ENCODE measurements at regions not wholly inside any gene's neighbourhood (a gene's known extent, or its start where the extent isn't known, plus 50 kb on each side); places are given as distances from the start of the nearest gene placed in this dataset.

- Histone ChIP-seq H3K9me2 (no peaks in the 10 kb centered on the region), H3K27ac (ENCODE audit: low read depth in 2 of 2, low read length in 1 of 2) (no peak overlapping the region), H3K4me2 (no peak overlapping the region), H3K4me3 (ENCODE audit: low read depth in 2 of 2, low read length in 1 of 2) (no peak overlapping the region), H3K36me3 (replicated peaks in 1 of 2; ENCODE audit: control insufficient read depth in 1 of 2, insufficient read depth in 2 of 2, low read length in 1 of 2) (no peaks in the 10 kb centered on the region), H2AFZ (ENCODE audit: low read depth) (no peak overlapping the region), H3K79me2 (ENCODE audit: insufficient read depth) (no peaks in the 10 kb centered on the region), H3F3A (replicated peaks; ENCODE audit: insufficient read depth) (no peaks in the 10 kb centered on the region), H3K9me3 (no peaks in the 10 kb centered on the region), H4K20me1 (ENCODE audit: insufficient read depth) (no peaks in the 10 kb centered on the region), H3K27me3 (ENCODE audit: insufficient read depth) (no peaks in the 10 kb centered on the region), H3K9ac (no peak overlapping the region), H3K4me1 (ENCODE audit: control insufficient read depth in 1 of 2, insufficient read depth in 2 of 2, low read depth in 1 of 2, low read length in 1 of 2) (no peaks in the 10 kb centered on the region)
- peak; percentile 4 for DNase-seq
- POLR2A ChIA-PET: no interaction called here
- CTCF ChIA-PET: no interaction called here
- TF ChIP-seq TAF1 (IDR thresholded peaks at IDR 0.05; ENCODE audit: borderline replicate concordance, low read depth, low read length) (no peak), EZH2phosphoT487 (IDR thresholded peaks at IDR 0.05; ENCODE audit: borderline replicate concordance, low read depth) (no peak), TEAD4 (IDR thresholded peaks at IDR 0.05; ENCODE audit: borderline replicate concordance, insufficient read depth) (no peak), GATA2 (CRISPR knock-in tag; IDR thresholded peaks at IDR 0.05) (no peak), FOXJ3 (CRISPR knock-in tag; IDR thresholded peaks at IDR 0.05) (no peak), RFX5 (IDR thresholded peaks at IDR 0.05; ENCODE audit: low read length) (no peak), RAD21 (IDR thresholded peaks at IDR 0.05; ENCODE audit: low read length) (no peak), MEF2A (IDR thresholded peaks at IDR 0.05; ENCODE audit: borderline replicate concordance, low read depth) (no peak), FOSL2 (IDR thresholded peaks at IDR 0.05; ENCODE audit: borderline replicate concordance, low read depth) (no peak), GABPA (IDR thresholded peaks at IDR 0.05; ENCODE audit: low read depth) (no peak), POLR2AphosphoS5 (IDR thresholded peaks at IDR 0.05; ENCODE audit: low read depth, low read length) (no peak), JUND (IDR thresholded peaks at IDR 0.05) (no peak), RXRA (IDR thresholded peaks at IDR 0.05; ENCODE audit: borderline replicate concordance, low read depth) (no peak)
- TF ChIP-seq, protein P1, sequence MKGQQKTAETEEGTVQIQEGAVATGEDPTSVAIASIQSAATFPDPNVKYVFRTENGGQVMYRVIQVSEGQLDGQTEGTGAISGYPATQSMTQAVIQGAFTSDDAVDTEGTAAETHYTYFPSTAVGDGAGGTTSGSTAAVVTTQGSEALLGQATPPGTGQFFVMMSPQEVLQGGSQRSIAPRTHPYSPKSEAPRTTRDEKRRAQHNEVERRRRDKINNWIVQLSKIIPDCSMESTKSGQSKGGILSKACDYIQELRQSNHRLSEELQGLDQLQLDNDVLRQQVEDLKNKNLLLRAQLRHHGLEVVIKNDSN (IDR thresholded peaks at IDR 0.05; ENCODE audit: borderline replicate concordance, low read depth): no peak
- TF ChIP-seq, protein P2, sequence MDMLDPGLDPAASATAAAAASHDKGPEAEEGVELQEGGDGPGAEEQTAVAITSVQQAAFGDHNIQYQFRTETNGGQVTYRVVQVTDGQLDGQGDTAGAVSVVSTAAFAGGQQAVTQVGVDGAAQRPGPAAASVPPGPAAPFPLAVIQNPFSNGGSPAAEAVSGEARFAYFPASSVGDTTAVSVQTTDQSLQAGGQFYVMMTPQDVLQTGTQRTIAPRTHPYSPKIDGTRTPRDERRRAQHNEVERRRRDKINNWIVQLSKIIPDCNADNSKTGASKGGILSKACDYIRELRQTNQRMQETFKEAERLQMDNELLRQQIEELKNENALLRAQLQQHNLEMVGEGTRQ (IDR thresholded peaks at IDR 0.05; ENCODE audit: borderline replicate concordance, low read depth, low read length): no peak
- WGBS (ENCODE audit: low lambda C conversion rate): 67% methylated on average over 2 of the region's 2 CpGs
Measured at GRCh38 chr5:106906199-106906598, 764.5 kb downstream of the EFNA5 start.

- Histone ChIP-seq H3K9me2 (no peaks in the 10 kb centered on the region), H3K4me1 (ENCODE audit: control insufficient read depth in 1 of 2, insufficient read depth in 2 of 2, low read depth in 1 of 2, low read length in 1 of 2) (no peaks in the 10 kb centered on the region), H3K79me2 (ENCODE audit: insufficient read depth) (no peaks in the 10 kb centered on the region), H3F3A (replicated peaks; ENCODE audit: insufficient read depth) (no peaks in the 10 kb centered on the region), H3K9ac (no peak overlapping the region), H3K27me3 (ENCODE audit: insufficient read depth) (no peaks in the 10 kb centered on the region), H3K27ac (ENCODE audit: low read depth in 2 of 2, low read length in 1 of 2) (no peak overlapping the region), H3K9me3 (no peaks in the 10 kb centered on the region), H3K36me3 (replicated peaks in 1 of 2; ENCODE audit: control insufficient read depth in 1 of 2, insufficient read depth in 2 of 2, low read length in 1 of 2) (no peaks in the 10 kb centered on the region), H2AFZ (ENCODE audit: low read depth) (no peak overlapping the region), H3K4me2 (no peak overlapping the region), H3K4me3 (ENCODE audit: low read depth in 2 of 2, low read length in 1 of 2) (no peak overlapping the region), H4K20me1 (ENCODE audit: insufficient read depth) (no peaks in the 10 kb centered on the region)
- DNase-seq: no peak
- ChIA-PET CTCF (no interaction called here), POLR2A (no interaction called here)
- TF ChIP-seq RAD21 (IDR thresholded peaks at IDR 0.05; ENCODE audit: low read length): no peak
- 57% methylated on average over 2 of the region's 2 CpGs for WGBS (ENCODE audit: low lambda C conversion rate)
Measured at GRCh38 chr5:106894964-106895363, 775.8 kb downstream of the EFNA5 start.
